SKM-1 (cell line): ENCODE measurements at regions not wholly inside any gene's neighbourhood (a gene's known extent, or its start where the extent isn't known, plus 50 kb on each side); places are given as distances from the start of the nearest gene placed in this dataset.
"Not testable (repeated sequence)": the region's sequence is repeated elsewhere in the genome, so short reads cannot be mapped to it uniquely, and the experiment has no call there.

Source experiments
- DNase-seq: peaks from one replicate; lab custom pipeline; 2025; ENCODE audit not compliant: unreplicated experiment; lab: John Stamatoyannopoulos, UW

DNA sequence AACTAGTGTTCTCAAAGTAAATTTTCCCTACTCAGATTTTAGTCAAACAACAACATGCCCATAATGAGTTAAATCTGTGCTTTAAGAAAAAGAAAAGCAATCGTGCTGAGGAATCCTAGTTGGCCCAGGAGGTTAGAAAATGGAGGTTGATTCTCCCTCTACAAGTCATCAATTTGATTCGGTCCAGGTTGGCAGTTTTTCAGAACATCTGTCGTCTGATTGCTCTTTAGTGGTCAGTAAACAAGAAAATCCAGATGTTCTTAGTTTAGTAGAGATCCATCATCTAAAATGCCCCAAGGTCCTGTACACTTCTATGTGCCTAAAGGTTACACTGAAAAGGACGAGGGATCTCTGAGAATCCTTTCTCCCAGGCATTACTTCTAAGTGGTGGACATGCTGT is 659.2 kb downstream of the MTRR start:
- DNase-seq = no peak

DNA sequence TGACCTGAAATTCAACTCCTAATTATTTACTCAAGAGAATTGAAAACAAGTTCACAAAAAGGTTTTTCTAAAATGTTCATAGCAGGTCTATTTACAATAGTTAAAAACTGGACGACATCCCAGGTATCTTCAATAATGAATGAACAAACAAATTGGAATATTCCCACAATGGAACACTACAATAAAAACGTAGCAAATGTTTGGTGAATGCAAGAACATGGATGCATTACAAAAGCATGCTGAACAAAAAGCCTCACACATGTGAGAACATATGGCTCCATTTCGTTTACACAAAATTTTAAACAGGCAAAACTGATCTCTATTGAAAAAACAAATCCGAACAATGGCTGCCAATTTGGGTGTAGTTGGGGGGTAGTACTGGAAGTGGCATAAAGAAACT is 669.9 kb downstream of the MTRR start:
- DNase-seq = no peak

- no peak for DNase-seq
Observed at GRCh38 chr5:8540317-8540716, 671.4 kb downstream of the MTRR start.

GRCh38 chr5:8550921-8551320 is 682.0 kb downstream of the MTRR start:
- no peak for DNase-seq

DNA sequence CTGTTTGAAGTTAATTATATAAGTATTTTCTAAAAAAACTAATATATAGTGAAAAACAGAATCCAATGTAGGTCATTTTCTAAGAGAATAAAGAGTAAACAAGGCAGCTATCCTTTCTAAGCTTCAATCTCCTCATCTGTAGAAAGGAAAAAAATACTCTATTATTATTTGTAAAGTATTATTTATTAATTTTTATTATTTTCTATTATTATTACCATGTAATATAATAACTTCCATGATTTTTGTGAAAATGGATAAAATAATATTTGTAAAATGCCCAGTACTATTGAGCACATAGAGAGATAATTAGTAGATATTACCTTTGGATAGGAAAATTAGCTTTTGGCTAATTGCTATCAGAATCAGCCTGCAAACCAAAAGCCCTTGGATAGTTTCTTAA is 684.4 kb downstream of the MTRR start:
- DNase-seq = no peak

DNA sequence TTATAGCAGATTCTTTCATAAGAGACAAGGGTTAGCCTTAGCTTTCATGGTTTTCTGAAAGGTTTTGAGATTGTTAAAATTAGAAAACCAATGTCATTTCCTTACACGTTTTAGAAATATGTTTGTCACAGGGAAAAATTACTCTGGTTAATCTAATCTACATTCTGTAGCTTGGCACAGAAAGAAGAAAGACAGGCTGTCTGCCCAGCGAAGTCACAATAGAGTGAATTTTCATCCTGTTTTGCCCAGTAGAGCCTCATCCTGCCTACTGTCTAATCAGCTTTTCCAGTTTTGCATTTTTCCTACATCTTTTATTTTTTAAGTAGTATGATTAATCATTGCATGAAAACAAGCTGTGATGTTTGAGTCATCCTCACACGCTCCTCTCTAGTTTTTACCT is 688.8 kb downstream of the MTRR start:
- no peak for DNase-seq

DNA sequence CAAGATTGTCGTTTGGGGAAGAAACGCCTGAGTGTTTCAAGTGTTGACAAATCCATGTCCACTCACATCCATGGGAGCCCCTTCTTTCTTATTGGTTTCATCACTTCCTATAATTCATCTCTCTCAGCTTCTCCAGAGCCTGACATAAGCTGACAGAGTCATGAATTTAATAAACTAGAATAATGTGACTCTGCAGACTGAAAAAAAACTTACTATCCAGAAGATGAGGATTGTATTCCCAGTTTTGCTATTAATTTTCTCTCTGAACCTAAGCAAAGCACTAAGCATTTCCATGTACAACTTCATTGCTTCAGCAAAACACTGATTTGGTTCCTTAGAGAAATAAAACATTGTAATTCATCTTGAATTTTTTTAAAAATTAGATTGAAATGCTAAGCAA is 691.8 kb downstream of the MTRR start:
- no peak for DNase-seq

GRCh38 chr5:8561224-8561840 is 692.4 kb downstream of the MTRR start:
- no peak for DNase-seq

DNA sequence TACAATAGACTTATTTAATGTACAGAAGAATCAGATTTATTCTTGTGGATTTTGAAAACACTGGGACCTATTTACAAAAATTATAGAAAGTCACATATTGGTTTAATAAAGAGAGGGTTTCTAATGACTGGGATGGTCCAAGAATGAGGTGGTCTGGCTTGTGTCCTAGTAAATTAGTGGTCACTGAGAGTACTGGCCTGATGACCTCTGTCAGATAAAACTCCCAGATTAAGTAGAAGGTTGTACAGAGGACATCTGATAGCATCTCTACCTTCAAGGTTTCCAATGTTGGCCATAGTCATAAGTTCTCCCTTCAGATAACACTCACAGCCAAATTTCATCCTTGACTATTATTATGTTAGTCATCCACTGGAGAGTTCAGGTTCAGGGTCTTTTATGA is 692.9 kb downstream of the MTRR start:
- no peak for DNase-seq

DNA sequence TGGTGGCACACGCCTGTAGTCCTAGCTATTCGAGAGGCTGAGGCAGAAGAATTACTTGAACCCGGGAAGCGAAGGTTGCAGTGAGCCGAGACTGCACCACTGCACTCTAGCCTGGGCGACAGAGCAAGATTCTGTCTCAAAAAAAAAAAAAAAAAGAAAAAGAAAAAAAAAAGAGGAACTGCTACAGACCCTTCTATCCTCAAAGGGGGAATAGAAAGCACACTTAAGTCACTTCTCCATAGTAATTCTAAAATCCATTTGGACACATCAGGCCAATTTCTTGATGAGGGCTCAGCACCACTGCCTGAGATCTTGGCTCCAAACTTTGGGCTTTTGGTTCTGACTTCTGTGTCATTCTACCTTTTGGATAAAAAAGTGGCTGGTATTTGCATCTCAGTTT is 694.6 kb downstream of the MTRR start:
- DNase-seq = not testable (repeated sequence)

GRCh38 chr5:8568858-8569257 is 699.9 kb downstream of the MTRR start:
- no peak for DNase-seq

DNA sequence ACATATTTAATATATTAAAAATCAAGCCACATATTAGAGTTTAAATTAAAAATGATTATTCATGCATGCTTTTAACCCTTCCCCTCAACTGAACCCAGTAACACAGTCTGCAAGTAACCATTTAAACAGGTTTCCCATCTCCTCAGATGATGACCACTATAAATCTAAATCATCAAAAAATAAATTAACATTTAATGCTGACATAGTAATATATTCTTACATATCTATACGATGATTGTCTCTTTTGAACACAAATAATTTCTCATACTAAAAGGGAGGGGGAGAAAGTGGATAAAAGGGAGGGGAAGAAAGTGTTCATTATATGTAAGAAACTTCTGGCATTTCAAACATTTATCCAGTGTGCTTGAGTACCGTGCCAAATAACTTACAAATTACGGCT is 701.6 kb downstream of the MTRR start:
- no peak for DNase-seq

DNA sequence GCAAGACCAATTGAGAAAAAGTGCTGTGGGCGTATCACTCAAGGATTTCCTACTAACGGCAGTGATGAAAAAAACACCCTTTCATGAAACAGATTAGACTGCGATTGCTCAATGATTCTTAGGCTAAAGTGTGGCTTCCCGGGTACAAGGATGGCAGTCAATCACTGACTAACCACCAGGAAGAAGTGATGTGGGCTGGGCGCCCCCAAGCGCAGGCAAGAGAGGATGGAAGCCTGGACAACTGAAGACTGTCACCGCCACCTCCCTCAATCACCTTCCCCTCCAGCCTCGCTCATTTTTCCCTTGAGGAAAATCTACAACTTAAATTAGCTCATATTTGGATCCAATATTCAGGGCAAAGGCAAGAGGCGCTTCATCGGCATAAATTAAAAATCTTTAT is 707.2 kb downstream of the MTRR start:
- DNase-seq = no peak

DNA sequence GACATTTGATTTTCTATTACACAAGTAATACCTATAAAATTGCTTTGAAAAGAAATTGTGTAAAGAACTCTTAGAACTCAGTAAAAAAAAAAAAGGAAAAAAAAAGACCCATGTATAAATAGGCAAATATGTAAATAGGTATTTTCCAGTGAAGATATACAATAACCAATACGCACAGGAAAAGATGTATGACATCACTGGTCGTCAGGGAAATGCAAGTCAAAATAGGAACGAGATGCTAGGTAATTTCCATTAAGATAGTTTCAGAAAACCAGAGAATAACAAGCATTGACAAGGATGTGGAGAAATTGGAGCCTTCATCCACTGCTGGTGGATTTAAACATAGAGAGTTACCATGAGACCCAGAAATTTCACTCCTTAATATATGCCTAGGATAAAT is 708.8 kb downstream of the MTRR start:
- no peak for DNase-seq

DNA sequence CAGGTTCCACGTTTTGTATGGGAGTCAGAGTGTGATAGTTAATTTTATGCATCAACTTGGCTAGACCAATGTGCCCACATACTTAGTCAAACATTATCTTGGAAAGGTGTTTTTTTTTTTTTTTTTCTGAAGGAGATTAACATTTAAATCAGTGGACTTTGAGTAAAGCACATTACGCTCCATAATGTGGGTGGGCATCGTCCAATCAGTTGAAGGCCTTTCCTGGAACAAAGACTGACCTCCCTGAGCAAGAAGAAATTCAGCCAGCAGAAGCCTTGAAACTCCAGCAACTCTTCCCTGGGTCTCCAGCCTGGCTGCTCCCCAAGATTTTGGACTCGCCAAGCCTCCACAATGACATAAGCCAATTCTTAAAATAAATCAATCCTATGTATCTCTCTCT is 711.4 kb downstream of the MTRR start:
- no peak for DNase-seq

GRCh38 chr5:8581047-8581446 is 712.1 kb downstream of the MTRR start:
- no peak for DNase-seq

DNA sequence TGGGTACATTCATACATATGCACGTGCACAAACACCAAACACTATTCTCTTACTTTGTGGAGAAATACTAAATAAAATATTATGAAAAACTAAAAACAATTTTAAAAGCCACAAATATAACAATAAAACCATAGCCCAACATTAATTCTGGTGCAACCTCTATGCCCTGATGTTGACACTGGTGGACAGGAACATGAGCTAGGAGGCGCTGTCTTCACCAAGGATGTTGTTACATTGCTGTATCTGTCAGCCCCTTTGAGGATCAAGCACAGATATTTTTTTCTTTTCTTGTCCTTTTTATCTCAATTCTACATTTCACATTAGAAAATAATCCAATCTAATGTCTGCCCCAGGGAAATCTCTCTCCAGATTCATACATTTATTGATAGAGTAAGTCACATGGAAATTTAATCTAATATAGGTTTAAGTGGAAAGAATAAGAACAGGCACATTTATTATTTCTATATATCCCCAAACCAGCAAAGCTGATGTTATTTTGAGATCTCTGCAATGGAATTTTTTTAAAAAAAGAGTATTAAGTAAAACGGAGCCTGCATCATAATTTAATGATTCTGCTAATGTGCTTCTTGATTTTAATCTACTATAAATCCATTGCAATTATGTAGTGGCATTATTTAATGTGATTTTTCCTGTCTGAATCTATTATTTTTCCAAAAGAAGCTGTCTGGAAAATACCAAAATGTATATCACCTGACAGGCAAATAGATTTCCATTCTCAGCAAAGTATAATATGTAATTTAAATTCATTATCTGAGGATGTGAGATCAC is 716.5 kb downstream of the MTRR start:
- DNase-seq = no peak

DNA sequence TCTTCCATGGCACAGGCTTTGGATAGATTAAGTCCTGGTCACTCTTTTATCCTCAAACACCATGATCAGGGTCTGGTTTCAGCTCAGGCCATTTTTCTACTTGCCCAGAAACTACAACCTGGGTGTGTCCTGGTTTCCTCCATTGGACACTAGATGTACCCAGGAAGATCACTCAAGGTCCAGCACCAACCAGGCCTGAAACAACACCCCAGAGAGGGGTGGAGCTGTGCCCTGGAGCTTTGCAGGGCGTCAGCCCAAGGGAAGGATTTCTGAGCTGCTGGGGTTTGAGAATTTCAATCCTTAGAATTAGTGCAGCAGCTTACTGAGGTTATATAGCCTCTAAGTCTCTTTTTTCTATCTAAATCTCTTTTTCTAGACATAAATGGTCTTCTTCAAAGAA is 722.0 kb downstream of the MTRR start:
- DNase-seq = no peak

GRCh38 chr5:8598356-8598755 is 729.4 kb downstream of the MTRR start:
- DNase-seq = no peak

DNA sequence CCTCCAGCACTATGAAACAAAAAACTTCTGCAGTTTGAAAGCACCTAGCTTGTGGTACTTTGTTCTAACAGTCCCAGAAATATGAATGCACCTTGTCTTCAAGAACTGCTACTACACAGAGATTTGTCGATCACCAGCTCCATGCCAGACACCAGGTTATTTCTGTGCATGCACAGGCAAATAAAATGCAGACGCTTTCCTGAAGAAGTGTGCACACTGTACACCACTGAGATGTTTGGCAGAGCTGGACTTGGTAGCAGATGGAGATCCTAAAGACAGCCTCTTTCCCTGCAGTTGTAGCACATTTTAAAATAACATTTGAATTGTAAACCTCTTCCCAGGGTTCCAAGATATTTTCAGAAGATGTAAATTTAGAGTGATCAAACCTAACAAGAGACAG is 730.0 kb downstream of the MTRR start:
- no peak for DNase-seq

DNA sequence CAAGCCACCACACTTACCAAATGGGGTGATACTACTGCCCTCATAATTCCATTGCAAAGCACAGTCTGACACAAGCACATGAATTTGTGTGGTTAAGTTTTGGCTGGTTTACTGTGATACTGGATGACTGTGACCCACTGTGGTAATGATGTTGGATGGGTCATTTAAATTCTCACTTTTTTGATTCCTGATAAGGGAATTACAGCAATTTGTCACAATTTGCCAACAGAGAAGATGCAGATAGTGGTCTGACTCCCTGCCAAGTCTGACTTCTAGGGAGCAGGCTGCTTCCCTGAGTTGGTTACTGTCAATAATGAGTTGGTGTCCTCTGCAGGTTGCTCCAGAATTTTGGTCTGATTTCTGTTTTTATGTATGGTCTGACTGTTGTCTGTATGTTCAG is 731.9 kb downstream of the MTRR start:
- no peak for DNase-seq

DNA sequence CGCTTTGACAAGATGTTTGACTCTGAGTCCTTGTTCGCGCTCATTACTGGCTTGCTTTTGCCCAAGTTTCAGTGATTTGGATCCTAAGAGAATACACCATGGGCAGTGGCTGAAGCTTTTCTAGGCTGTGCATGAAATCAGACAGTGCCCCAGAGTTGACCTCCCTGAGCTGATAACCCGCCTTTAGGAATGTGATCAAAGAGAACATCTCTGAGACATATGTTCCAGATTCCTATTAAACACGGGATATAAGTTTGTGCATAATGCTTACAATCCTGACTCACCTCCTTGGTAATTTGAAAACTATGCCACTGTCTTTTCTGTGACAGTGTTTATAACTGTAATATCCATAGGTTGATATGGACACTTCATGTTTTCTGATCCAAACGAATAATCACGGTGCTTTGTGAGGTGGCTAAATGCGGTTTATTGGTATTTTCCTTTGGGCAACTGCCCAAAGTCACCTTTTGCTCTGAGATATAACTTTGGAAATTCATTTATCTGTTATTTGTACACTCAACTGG is 732.9 kb downstream of the MTRR start:
- DNase-seq = no peak

DNA sequence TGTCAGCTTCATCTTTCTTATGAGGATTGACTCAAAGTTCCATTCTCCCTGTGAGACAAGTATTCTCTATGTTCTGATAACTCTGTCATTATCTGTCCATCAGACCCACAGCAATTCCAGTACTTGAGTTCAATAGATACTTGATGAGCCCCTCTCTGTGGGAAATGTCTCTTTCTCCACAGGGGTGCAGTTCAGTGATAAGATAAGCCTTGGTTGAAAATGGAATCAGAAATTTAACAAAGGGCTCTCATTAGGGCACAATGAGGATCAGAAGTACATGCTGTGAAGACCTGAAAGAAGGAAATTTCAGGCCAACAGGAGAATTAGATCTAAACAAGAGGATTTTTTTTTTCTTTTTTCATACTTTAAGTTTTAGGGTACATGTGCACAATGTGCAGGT is 737.3 kb downstream of the MTRR start:
- DNase-seq = no peak
